Upper lobe of left lung (tissue), 4 donors: ENCODE measurements at regions not wholly inside any gene's neighbourhood (a gene's known extent, or its start where the extent isn't known, plus 50 kb on each side); places are given as distances from the start of the nearest gene placed in this dataset.
"Not testable (repeated sequence)": the region's sequence is repeated elsewhere in the genome, so short reads cannot be mapped to it uniquely, and the experiment has no call there.

ENCODE experiments used
- CTCF ChIP-seq, 6 experiments: fragments of 450-650 bp in 4 of 6; fragments of 200-600 bp in 2 of 6; sonication (generic) in 2 of 6; IDR thresholded peaks; one replicate each; pipeline ENCODE4 v1.5.1; 2016 to 2019; ENCODE audit warnings: antibody characterized with exemption in 6 of 6
- POLR2A ChIP-seq, 4 donors: fragments of 450-650 bp; IDR thresholded peaks; one replicate each; pipeline ENCODE4 v1.5.1; 2016 to 2017; ENCODE audit warnings: antibody characterized with exemption in 4 of 4, mild to moderate bottlenecking in 2 of 4

- not testable (repeated sequence) for TF ChIP-seq POLR2A, CTCF (IDR thresholded peaks at IDR 0.05)
Observed at GRCh38 chr4:148898139-148898538, 455.9 kb upstream of the NR3C2 start.
